Aorta (tissue), 5 donors: ENCODE measurements at regions not wholly inside any gene's neighbourhood (a gene's known extent, or its start where the extent isn't known, plus 50 kb on each side); places are given as distances from the start of the nearest gene placed in this dataset.

Source experiments
- ATAC-seq: fragments of 200-7000 bp; cut with Tn5 transposase; one replicate; pipeline ENCODE4 v1.9.1; 2022; ENCODE audit warnings: moderate library complexity; ENCODE audit not compliant: low FRiP score
- DNase-seq, 2 donors: peaks; one replicate each; pipeline ENCODE4 v3.0.0-alpha.2; 2020
- H3K27ac ChIP-seq, 2 donors: one replicate each; pipeline ENCODE4 v1.5.1; 2013; ENCODE audit warnings: low read length in 2 of 2, mild to moderate bottlenecking in 2 of 2, moderate library complexity in 2 of 2, control low read depth in 1 of 2, inconsistent platforms in 1 of 2, low read depth in 1 of 2
- H3K27me3 ChIP-seq, 2 donors: one replicate each; pipeline ENCODE4 v1.6.1; 2013; ENCODE audit warnings: control low read depth in 1 of 2, low read length in 1 of 2, mild to moderate bottlenecking in 1 of 2, moderate library complexity in 1 of 2; ENCODE audit not compliant: insufficient read depth in 2 of 2, control insufficient read depth in 1 of 2
- H3K36me3 ChIP-seq, 2 donors: one replicate each; pipeline ENCODE4 v1.6.1; 2013; ENCODE audit warnings: control low read depth in 1 of 2, low read length in 1 of 2, mild to moderate bottlenecking in 1 of 2; ENCODE audit not compliant: insufficient read depth in 2 of 2, control insufficient read depth in 1 of 2
- H3K4me1 ChIP-seq, 2 donors: one replicate each; pipeline ENCODE4 v1.6.1; 2013; ENCODE audit warnings: low read length in 2 of 2, control low read depth in 1 of 2, mild to moderate bottlenecking in 1 of 2, moderate library complexity in 1 of 2; ENCODE audit not compliant: insufficient read depth in 2 of 2, control insufficient read depth in 1 of 2
- H3K4me3 ChIP-seq, 2 donors: one replicate each; pipeline ENCODE4 v1.5.1; 2013; ENCODE audit warnings: low read length in 2 of 2, control low read depth in 1 of 2, mild to moderate bottlenecking in 1 of 2
- H3K9me3 ChIP-seq: one replicate; pipeline ENCODE4 v1.6.1; 2013; ENCODE audit warnings: mild to moderate bottlenecking, low read length; ENCODE audit not compliant: control insufficient read depth
- WGBS, 2 donors: extraction: QIAGEN DNeasy Blood & Tissue Kit; methylation state at CpG; one replicate each; pipeline ENCODE4 v1.1.7; 2013; 5-methylcytosine and 5-hydroxymethylcytosine counted together
- intact Hi-C, 2 donors: fragments of 100-400 bp; cut with DNase I; formaldehyde crosslinking; loops; one replicate each; pipeline versions ENCODE4 v1.14.2 to v1.15.0; 2022
- donor health status: healthy with polysubstance abuse.
- donor health status: Bipolar disorder and iron deficiency.
- donor health status: DM: no; HTN: no; CAD: no.
- donor health status: DM: no; HTN: no; CAD: no.
- donor health status: DM: yes; HTN: yes; CAD: no.

DNA sequence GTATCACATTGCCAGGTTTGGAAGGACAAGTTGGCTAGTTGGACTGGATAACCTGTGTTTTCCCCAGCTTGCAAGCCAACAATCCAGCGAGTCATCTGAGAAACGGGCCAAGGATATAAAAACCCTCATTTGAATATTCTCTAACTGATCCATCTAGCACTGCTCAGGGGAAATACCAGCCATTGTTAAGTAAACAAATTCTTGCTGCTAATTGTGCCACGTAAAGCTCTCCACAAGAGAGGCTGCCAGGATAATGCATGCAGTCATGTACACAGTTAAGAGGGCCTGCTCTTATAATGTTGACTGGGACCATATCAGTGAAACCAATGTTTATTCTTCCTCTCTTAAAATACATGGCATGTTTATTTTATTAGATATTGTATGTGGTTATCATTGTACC, 663.2 kb upstream of the SGCG start:
- Histone ChIP-seq H3K4me3 (no peak overlapping the region), H3K4me1 (no peaks in the 10 kb centered on the region), H3K9me3 (no peaks in the 10 kb centered on the region), H3K36me3 (no peaks in the 10 kb centered on the region), H3K27me3 (no peaks in the 10 kb centered on the region), H3K27ac (no peak overlapping the region)
- ATAC-seq (no peak), DNase-seq (no peak)
- intact Hi-C loops, result no loop called here
- WGBS, 2 donors, result 4 to 10% methylated on average over 3 of the region's 3 CpGs

DNA sequence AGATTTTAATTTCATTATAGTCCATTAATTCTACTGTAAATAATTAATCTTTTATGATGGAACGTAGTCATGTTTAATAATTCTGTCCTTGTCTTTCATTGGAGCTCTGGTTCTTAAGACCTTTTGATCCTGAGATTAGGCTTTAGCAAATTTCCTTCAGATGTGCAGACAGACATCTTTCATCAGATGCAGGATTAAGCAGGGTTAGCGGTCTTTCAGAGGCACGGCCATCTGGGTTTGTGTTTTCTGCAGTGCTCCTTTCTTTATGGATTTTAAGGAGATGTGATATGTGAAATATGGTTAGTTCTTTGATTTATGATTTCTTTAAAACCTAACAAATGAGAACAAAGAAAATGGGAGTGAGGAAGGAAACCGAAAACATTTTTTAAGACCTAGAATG, 643.9 kb upstream of the SGCG start:
- no peak for ATAC-seq
- DNase-seq, result no peak
- WGBS, 2 donors, result 67 to 73% methylated on average over 4 of the region's 4 CpGs
- Histone ChIP-seq H3K36me3 (no peaks in the 10 kb centered on the region), H3K9me3 (no peaks in the 10 kb centered on the region), H3K27ac (no peak overlapping the region), H3K4me3 (no peak overlapping the region), H3K4me1 (no peaks in the 10 kb centered on the region), H3K27me3 (no peaks in the 10 kb centered on the region)
- intact Hi-C loops, result no loop called here

DNA sequence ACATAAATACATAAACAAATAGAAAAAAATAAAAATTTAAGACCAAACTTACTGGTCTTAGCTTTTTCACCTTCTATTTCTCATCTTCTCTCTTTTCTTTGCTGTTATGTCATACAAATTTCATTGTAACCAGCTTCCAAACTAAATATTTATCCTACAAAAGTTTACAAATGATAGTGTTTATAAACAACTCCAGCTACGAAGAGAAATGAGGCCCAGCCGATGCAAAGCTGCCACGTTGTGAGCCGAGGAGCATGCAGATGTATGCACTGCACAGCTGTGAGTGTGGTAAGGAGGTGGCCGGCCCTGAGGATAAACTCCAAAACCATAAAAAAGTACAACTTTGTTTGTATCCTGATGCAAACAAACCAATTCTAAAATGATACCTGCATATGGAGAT, 642.4 kb upstream of the SGCG start:
- DNase-seq (no peak), ATAC-seq (no peak)
- no peaks in the 10 kb centered on the region for H3K4me1 ChIP-seq
- no peaks in the 10 kb centered on the region for H3K9me3 ChIP-seq
- WGBS, 2 donors, result 86 to 89% methylated on average over 5 of the region's 5 CpGs
- no peak overlapping the region for H3K4me3 ChIP-seq
- no peaks in the 10 kb centered on the region for H3K27me3 ChIP-seq
- H3K27ac ChIP-seq, result no peak overlapping the region
- H3K36me3 ChIP-seq, result no peaks in the 10 kb centered on the region
- intact Hi-C loops, result no loop called here

DNA sequence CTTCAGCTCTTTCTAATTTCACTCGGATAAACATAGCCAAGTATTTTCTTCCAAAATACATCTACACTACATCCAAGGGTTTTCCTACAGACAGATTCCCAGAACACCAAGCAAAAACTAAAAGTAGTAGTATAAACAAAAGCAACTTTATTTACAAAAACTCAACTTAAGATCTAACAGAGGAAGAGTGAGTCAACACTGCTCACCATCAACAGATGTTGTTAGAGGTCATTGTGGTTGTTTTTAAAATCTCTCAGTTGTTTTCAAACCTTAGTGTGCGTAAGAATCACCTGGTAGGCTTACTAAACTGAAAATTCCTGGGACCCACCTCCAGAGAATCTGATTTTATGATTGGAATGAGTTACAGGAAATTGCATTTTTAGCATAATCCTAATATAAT, 631.7 kb upstream of the SGCG start:
- H3K27me3 ChIP-seq, result no peaks in the 10 kb centered on the region
- no peak overlapping the region for H3K4me3 ChIP-seq
- H3K27ac ChIP-seq, result no peak overlapping the region
- intact Hi-C loops, result no loop called here
- DNase-seq (no peak), ATAC-seq (no peak)
- H3K4me1 ChIP-seq, result no peaks in the 10 kb centered on the region
- 67 to 75% methylated on average over 2 of the region's 2 CpGs for WGBS, 2 donors
- H3K36me3 ChIP-seq, result no peaks in the 10 kb centered on the region
- peaks cover 1% of the 10 kb centered on the region for H3K9me3 ChIP-seq

DNA sequence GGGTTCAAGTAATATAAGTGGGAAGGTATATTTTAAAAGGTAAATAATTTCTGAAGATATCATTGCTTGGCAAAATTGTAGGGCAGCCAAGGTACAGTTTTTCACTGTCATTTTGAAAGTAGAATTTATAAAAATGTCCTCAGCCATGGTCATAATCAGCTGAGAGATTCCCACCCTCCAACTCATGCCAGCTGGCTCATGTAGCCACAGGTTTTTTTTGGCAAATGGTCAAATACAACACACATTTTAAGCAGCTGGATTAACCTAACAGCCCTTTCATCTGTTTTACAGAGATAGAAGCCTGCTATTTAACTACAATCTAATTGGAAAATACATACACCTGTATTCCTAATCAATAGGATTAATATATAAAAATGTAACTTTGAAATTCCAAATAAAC, 619.2 kb upstream of the SGCG start:
- intact Hi-C loops, result no loop called here
- Histone ChIP-seq H3K4me1 (no peaks in the 10 kb centered on the region), H3K4me3 (no peak overlapping the region), H3K36me3 (no peaks in the 10 kb centered on the region), H3K27ac (no peak overlapping the region), H3K9me3 (no peaks in the 10 kb centered on the region), H3K27me3 (no peaks in the 10 kb centered on the region)
- ATAC-seq, result no peak
- no peak for DNase-seq

DNA sequence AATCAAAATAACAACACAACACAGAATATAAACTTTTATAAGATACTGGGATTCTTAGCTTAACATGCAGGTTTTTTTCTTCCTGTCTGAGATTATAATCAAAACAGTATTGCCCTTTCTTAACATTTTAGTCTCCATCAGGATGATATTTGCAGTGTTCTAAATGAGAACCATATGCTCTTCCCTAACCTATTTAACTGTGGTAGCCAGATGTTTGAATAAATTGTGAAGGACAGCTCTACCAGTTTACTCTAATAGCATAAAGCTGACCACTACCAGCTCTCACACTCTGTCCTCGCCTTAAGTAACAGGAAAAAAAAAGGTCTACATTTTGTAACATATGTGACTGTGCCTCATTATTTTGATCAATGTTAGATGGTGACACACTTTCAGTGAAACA, 618.7 kb upstream of the SGCG start:
- Histone ChIP-seq H3K27ac (no peak overlapping the region), H3K9me3 (no peaks in the 10 kb centered on the region), H3K36me3 (no peaks in the 10 kb centered on the region), H3K4me3 (no peak overlapping the region), H3K4me1 (no peaks in the 10 kb centered on the region), H3K27me3 (no peaks in the 10 kb centered on the region)
- DNase-seq (no peak), ATAC-seq (no peak)
- intact Hi-C loops, result no loop called here
- 73 to 84% methylated on average over 1 of the region's 1 CpG for WGBS, 2 donors

DNA sequence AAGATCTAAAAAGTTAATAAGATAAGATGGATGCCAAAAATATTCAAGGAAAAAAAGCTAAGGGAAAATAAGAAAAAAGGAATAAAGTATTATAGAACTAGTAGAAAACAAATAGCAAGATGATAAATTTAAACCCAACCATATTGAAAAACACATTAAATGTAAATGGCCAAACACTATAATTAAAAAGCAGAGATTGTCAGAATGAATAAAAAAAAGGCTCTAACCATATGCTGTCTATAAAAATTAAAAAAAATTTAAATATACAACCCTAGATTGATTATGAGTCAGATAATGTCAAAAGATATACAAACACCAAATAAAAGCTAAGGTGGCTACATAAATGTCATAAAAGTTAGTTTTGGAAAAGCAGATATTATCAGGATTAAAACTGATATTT, 617.5 kb upstream of the SGCG start:
- Histone ChIP-seq H3K9me3 (no peaks in the 10 kb centered on the region), H3K27ac (no peak overlapping the region), H3K4me1 (no peaks in the 10 kb centered on the region), H3K36me3 (no peaks in the 10 kb centered on the region), H3K27me3 (no peaks in the 10 kb centered on the region), H3K4me3 (no peak overlapping the region)
- ATAC-seq (no peak), DNase-seq (no peak)
- intact Hi-C loops, result no loop called here

DNA sequence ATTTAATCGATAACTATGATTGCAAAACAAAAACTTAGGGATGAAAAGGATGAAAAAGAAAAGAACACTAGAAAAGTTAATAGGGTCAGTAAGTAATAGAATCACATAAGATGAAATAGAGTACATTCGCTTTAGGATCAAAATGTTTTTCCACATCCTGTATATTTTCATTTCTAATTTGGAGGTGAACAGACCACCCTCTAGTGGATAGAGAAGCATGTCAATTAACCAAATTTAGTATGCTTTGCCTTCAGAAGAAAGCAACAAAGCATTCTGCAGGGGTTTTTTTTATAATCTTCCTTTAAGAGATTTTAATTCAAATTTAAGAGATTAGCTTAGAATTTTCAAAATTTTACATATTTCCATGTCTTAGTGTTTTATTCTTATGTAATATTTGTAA, 611.0 kb upstream of the SGCG start:
- Histone ChIP-seq H3K9me3 (no peaks in the 10 kb centered on the region), H3K4me1 (no peaks in the 10 kb centered on the region), H3K36me3 (no peaks in the 10 kb centered on the region), H3K4me3 (no peak overlapping the region), H3K27ac (no peak overlapping the region), H3K27me3 (no peaks in the 10 kb centered on the region)
- intact Hi-C loops, result no loop called here
- WGBS, 2 donors, result 83 to 88% methylated on average over 2 of the region's 2 CpGs
- no peak for ATAC-seq
- DNase-seq, result no peak

DNA sequence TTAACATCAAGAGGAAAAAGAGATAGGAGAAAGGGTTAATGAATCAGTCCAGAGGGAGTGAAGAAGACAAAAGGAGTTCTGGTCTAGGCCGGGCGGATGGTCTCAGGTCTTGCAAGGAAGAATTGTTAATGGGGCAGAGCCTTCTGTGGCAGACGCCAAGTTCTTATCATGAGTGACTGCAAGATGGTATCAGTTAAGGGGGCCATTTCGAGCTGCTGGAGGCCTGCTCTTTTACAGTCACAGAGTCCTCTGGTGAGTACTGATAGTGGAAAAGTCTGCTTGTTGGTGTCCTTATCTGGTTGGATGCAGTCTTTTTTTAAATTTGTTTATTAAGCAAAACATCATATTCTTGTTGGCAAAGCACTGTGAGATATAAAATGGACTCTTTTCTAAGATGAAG, 590.9 kb upstream of the SGCG start:
- no peak for ATAC-seq
- Histone ChIP-seq H3K27me3 (peaks cover 0 to 2% of the 10 kb centered on the region in 2 donors), H3K9me3 (no peaks in the 10 kb centered on the region), H3K4me1 (no peaks in the 10 kb centered on the region), H3K36me3 (no peaks in the 10 kb centered on the region), H3K27ac (no peak overlapping the region), H3K4me3 (no peak overlapping the region)
- no peak for DNase-seq
- intact Hi-C loops, result no loop called here
- WGBS, 2 donors, result 81 to 88% methylated on average over 4 of the region's 4 CpGs

DNA sequence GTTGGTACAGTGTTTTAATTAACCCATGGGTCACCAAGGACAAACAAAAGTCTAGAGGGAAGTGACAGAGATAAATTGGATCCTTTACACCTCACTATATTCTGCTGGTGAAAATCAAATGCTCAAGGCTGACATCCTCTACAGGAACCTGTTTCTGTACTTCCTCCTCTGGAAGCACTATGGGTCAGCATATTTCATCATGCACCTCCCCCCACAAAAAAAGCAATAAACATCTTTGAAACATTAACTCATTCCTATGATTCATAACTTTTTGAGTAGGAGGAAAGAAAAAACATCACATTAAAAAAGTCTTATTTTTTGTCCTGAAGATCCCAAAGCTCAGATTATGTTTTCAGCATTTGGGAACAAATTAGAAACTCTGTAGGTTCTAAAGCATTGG, 588.3 kb upstream of the SGCG start:
- Histone ChIP-seq H3K4me1 (no peaks in the 10 kb centered on the region), H3K27ac (no peak overlapping the region), H3K4me3 (no peak overlapping the region), H3K27me3 (peaks cover 0 to 2% of the 10 kb centered on the region in 2 donors), H3K36me3 (no peaks in the 10 kb centered on the region), H3K9me3 (no peaks in the 10 kb centered on the region)
- intact Hi-C loops, result no loop called here
- ATAC-seq, result no peak
- DNase-seq, result no peak
